ENCODE measurements at regions not wholly inside any gene's neighbourhood (a gene's known extent, or its start where the extent isn't known, plus 50 kb on each side); places are given as distances from the start of the nearest gene placed in this dataset.

- no peaks in the 10 kb centered on the region for H3K27me3 ChIP-seq (ENCODE audit: control insufficient read depth, extremely low read depth, insufficient read depth, low read length)
- no peaks in the 10 kb centered on the region for H3K9me3 ChIP-seq (ENCODE audit: control insufficient read depth, low read depth, low read length)
- H2AFZ ChIP-seq (ENCODE audit: control insufficient read depth, low read length): no peak overlapping the region
- H4K20me1 ChIP-seq (ENCODE audit: control insufficient read depth, extremely low read depth, insufficient read depth, low read length): no peaks in the 10 kb centered on the region
- H3K79me2 ChIP-seq (ENCODE audit: control insufficient read depth, insufficient read depth, low read length): no peaks in the 10 kb centered on the region
- TF ChIP-seq EZH2 (IDR thresholded peaks at IDR 0.05; ENCODE audit: low read length): no peak
- TF ChIP-seq CTCF (optimal IDR thresholded peaks at IDR 0.05 in 1 of 3, IDR thresholded peaks at IDR 0.05 in 1 of 3, conservative IDR thresholded peaks at IDR 0.05 in 1 of 3; ENCODE audit: extremely low read depth in 1 of 3, insufficient read depth in 2 of 3, low read length in 3 of 3): no peak
- FAIRE-seq (no peak), DNase-seq (ENCODE audit: low read depth, low spot score) (no peak)
- no peak overlapping the region for H3K9ac ChIP-seq (ENCODE audit: control insufficient read depth, extremely low read depth, insufficient read depth, low read length)
- dilution Hi-C loops (cut with MboI; ENCODE audit: extremely low pct_ligation_motif_present, low sequenced_read_pairs): no loop called here
- no peak overlapping the region for H3K27ac ChIP-seq (ENCODE audit: control insufficient read depth, insufficient read depth, low read length)
- H3K36me3 ChIP-seq (ENCODE audit: control insufficient read depth in 2 of 2, extremely low read depth in 1 of 2, insufficient read depth in 2 of 2, low read length in 2 of 2): no peaks in the 10 kb centered on the region
- no peak overlapping the region for H3K4me3 ChIP-seq (ENCODE audit: control insufficient read depth in 2 of 3, extremely low read depth in 1 of 3, insufficient read depth in 2 of 3, low read depth in 1 of 3, low read length in 3 of 3)
- H3K9me1 ChIP-seq (ENCODE audit: control insufficient read depth, extremely low read depth, insufficient read depth, low read length): no peaks in the 10 kb centered on the region
- H3K4me2 ChIP-seq (ENCODE audit: control insufficient read depth, extremely low read depth, insufficient read depth, low read depth, low read length): no peak overlapping the region
- no peaks in the 10 kb centered on the region for H3K4me1 ChIP-seq (ENCODE audit: control insufficient read depth, extremely low read depth, insufficient read depth, low read length)
These were observed 204.0 kb upstream of the LRRC3B start for GRCh38 chr3:26418553-26418952.

- dilution Hi-C loops (cut with MboI; ENCODE audit: extremely low pct_ligation_motif_present, low sequenced_read_pairs): no loop called here
- H3K9ac ChIP-seq (ENCODE audit: control insufficient read depth, extremely low read depth, insufficient read depth, low read length): no peak overlapping the region
- FAIRE-seq: no peak
These were observed 200.2 kb upstream of the LRRC3B start for GRCh38 chr3:26422415-26422814.

More at GRCh38 chr3:26422415-26422814, 200.2 kb upstream of the LRRC3B start:
- Histone ChIP-seq H3K36me3 (ENCODE audit: control insufficient read depth in 2 of 2, extremely low read depth in 1 of 2, insufficient read depth in 2 of 2, low read length in 2 of 2) (no peaks in the 10 kb centered on the region), H4K20me1 (ENCODE audit: control insufficient read depth, extremely low read depth, insufficient read depth, low read length) (no peaks in the 10 kb centered on the region), H3K27me3 (ENCODE audit: control insufficient read depth, extremely low read depth, insufficient read depth, low read length) (no peaks in the 10 kb centered on the region), H3K9me3 (ENCODE audit: control insufficient read depth, low read depth, low read length) (no peaks in the 10 kb centered on the region), H3K4me1 (ENCODE audit: control insufficient read depth, extremely low read depth, insufficient read depth, low read length) (no peaks in the 10 kb centered on the region), H2AFZ (ENCODE audit: control insufficient read depth, low read length) (no peak overlapping the region), H3K9me1 (ENCODE audit: control insufficient read depth, extremely low read depth, insufficient read depth, low read length) (no peaks in the 10 kb centered on the region), H3K4me3 (ENCODE audit: control insufficient read depth in 2 of 3, extremely low read depth in 1 of 3, insufficient read depth in 2 of 3, low read depth in 1 of 3, low read length in 3 of 3) (no peak overlapping the region), H3K4me2 (ENCODE audit: control insufficient read depth, extremely low read depth, insufficient read depth, low read depth, low read length) (no peak overlapping the region), H3K27ac (ENCODE audit: control insufficient read depth, insufficient read depth, low read length) (no peak overlapping the region), H3K79me2 (ENCODE audit: control insufficient read depth, insufficient read depth, low read length) (no peaks in the 10 kb centered on the region)
- DNase-seq (ENCODE audit: low read depth, low spot score): no peak
- TF ChIP-seq CTCF (optimal IDR thresholded peaks at IDR 0.05 in 1 of 3, IDR thresholded peaks at IDR 0.05 in 1 of 3, conservative IDR thresholded peaks at IDR 0.05 in 1 of 3; ENCODE audit: extremely low read depth in 1 of 3, insufficient read depth in 2 of 3, low read length in 3 of 3): no peak
- TF ChIP-seq EZH2 (IDR thresholded peaks at IDR 0.05; ENCODE audit: low read length): no peak

Measured in keratinocyte (primary cell).